Activated CD8-positive, alpha-beta memory T cell treated with anti-CD3 and anti-CD28 coated beads, Interleukin-2, amount 50 U/mL, for 4 hours (primary cell): ENCODE measurements at regions not wholly inside any gene's neighbourhood (a gene's known extent, or its start where the extent isn't known, plus 50 kb on each side); places are given as distances from the start of the nearest gene placed in this dataset.

ENCODE experiments used
- DNase-seq: peaks from one replicate; pipeline ENCODE4 v3.0.0-alpha.2; 2020

DNA sequence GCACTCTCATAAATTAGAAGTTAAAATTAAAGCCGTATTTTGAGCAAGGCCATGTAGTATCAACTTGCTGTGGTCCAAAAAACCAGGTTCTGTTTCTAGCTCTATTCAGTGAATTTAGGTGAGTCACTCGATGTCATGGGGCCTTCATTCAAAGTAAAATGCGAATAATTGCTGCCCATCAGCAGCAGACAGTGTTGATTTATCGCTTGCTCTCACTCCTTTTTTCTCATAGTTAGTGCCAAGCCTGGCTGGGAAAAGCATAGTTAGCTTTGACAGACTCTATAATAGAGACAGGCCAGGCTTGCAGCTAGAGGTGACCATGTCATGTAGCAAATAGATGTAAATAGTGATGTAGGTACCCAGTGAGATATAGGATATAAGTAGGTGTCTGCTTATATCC lies 136.0 kb downstream of the EDN1 start:
- DNase-seq = no peak

DNA sequence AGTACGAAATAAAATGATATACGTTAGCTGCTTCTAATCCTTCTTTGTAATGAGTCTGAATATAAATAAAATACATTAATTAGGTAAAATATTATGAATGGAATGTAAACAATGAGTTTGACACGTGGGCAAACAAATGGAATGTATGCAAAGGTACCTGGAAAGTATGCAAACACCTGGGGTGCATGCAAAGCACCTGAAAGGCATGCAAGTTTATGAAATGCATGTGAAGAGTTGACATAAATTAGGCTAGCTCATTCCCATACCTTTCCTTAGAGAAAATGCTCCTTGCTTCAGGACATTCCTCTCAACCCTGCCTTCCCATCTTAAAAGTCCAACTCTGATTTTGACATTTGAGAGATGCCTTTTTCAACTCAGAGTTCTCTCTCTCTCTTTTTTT lies 140.9 kb downstream of the EDN1 start:
- DNase-seq = no peak

DNA sequence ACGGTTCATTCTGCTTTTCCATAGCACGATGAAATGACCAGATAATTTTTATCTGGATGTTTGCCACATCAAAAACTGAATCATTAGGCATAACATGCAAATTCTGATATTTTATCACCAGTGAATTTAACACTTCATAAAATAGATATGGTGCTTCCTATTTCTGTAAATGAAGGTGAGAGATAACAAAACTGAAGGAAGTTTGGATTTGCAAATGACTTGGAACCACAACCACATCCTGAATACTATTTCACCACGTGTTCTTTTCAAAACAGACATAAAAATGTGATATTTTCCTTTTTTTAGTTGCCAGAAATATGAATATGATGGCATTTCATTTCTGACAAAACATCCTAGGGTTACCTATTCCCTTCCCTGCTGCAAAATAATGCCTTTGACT lies 146.1 kb downstream of the EDN1 start:
- DNase-seq = no peak

DNA sequence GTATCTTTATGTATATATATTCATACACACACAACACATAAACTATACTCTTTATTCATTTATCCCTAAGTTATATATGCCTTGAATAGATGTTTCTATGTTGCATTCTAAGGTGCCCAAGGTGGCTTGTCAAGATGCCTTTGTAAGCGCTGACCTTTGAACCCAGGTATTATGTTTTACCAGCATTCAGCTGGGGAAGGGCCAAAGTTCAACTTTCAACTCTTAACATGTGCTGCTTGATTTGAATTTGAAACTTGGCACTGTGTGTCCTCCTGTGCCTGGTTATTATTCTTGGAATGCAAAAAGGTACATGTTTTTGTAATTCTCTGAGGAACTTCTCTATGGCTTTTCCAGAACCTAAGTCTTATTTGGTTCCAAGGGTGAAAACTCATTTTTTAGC lies 146.5 kb downstream of the EDN1 start:
- DNase-seq = no peak

DNA sequence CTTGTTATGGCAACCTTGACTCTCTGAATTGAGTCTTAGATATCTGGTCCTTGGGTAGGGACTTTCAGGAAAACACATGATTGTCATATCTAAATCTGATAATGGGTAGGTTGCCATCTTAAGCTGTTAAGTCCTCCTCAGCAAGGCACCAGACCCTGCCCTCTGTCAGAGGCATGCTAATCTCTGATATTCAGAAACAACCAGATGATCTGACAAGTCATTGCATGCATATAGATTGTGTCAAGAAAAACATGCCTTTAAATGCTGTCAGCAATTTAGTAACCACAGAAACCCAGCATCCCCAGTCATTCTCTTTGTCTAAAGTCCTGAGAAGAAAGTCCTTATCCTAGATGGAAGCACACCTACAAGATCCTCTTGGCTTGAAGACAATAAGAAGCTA lies 149.1 kb downstream of the EDN1 start:
- DNase-seq = no peak

DNA sequence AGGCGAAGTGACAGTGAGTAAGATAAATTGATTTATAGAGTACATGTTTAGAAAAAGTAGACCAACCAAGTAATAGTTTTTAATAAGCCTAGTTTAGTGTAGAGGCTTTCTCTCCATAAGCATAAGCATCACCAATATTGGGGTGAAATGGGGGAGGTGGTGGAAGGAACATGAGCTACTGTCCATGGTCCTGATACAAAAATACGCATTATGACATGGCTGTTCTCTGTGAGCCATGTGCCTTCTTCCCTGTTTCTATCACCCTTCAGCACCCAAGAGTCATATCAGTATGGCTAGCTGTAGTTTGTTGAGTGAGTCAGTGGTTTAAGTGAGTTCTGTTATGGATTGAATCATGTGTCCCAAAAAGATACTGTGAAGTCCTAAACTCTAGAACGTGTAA lies 150.8 kb downstream of the EDN1 start:
- no peak for DNase-seq

DNA sequence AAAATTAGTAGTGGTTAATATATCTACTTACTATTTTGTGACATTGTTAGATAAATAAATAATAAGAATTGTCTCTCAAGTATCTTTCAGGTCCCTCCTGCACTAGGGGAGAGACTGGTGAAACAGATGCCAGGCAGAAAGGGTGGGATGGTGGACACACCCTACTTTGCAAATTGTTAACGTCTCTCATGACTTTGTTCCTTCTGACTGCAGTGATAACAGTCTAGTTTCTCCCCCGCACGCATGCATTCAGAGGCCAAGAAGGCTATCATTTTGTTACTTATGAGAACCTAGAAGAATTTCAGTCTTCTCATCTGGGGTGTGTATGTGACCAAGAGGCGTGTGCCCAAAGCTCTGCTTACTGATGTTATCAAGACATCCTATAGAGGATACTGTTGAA lies 152.3 kb downstream of the EDN1 start:
- DNase-seq = no peak

DNA sequence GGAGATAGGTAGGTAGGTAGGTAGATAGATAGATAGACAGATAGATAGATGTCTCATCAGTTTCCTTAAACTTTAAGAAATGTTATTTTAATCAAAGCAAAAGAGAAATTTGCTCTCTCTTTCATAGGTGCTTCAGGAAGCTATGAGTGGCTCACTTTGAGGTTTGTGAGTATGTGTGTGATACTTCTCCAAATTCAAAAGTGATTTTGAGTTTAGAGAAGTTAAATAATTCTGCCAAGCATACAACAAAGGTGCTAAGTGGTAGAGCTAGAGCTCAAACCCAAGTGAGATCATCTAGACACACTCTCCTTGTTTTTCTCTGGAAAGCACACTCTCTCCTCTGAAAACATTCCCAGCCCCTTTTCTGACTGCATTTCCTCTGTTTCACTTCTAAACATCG lies 156.2 kb downstream of the EDN1 start:
- no peak for DNase-seq

DNA sequence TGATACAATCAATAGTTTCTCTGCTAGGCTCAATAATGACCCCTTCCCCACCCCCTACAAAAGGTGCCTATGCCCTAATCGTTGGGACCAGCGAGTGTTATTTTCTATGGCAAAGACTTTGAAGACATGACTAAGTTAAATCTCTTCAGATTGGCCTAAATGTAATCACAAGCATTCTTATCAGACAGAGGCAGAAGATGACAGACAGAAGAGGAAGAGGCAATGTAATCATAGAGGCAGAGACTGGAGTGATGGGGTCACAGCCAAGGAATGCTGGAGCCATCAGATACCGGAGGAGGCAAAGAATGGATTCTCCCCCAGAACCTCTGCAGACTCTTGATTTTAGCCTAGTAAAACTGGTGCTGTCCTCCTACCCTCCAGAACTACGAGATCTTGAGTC lies 159.3 kb downstream of the EDN1 start:
- no peak for DNase-seq

DNA sequence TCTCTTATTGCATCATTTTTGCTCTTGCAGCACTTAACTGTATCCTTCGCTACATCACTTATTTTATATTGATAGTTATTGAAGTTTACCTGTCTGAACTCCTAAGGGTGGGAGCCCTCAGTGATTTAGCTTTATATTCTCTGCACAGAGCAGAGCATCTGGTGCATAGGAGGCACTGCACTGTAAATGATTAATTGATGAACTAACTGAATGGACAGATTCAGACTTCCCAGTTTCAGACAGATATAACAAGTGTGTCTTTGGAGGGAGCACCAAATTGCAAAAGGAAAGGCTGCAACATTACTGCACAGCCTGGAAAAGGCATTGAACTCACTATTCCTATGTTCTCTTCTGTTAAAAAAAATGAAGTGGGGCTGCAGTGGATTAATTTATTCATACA lies 160.3 kb downstream of the EDN1 start:
- DNase-seq = no peak

DNA sequence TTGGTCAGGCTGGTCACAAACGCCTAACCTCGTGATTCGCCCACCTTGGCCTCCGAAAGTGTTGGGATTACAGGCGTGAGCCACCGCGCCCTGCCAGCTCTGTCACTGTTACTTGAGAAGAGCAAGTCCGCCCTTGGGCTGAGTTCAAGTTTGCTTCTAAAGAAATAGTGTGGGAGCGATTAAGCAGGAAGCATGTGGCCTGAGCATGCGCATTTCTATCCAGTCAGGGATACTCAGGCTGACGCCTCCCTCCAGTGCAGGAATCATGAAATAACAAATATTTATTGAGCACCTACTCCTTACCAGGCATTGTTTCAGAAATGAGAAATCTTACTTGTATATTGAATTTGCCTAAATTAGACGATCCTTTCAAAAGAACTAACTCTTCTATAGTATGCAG lies 166.2 kb downstream of the EDN1 start:
- no peak for DNase-seq

DNA sequence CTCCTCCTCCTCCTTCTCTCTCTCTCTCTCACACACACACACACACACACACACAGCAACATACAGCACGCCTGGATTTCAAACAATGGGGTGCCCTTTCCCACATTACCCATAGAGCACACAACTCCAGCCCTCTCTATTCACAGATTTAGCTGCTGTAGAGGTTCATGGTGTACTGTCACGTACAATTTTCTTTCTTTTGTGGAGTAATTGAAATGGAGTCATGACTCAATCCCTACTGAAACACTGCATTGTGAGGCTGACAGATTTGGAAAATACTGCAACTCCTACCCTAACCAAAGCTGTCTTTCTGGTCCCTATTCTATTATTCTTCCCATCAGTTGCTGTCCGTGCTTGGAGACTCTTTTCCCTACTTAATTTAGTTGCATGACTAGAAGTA lies 166.9 kb downstream of the EDN1 start:
- DNase-seq = no peak

DNA sequence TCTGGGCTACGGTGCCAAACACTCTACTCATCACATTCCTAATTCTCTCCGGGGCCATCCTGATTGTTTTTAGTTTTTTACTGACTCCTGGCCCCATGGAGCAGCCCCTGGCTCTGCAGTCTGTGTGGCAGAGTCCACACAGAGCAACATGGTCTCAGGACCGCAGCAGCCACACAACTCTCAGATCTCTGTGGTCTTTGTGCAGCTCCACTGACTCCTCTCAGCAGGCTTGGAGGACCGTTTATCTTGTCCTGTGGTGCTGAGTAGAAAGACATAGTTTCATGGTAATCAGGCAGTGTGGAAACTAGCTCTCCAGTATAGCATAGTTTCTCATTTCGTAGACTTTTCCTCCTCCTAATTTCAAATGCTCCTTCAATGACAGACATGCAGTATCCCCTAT lies 168.4 kb downstream of the EDN1 start:
- DNase-seq = no peak

DNA sequence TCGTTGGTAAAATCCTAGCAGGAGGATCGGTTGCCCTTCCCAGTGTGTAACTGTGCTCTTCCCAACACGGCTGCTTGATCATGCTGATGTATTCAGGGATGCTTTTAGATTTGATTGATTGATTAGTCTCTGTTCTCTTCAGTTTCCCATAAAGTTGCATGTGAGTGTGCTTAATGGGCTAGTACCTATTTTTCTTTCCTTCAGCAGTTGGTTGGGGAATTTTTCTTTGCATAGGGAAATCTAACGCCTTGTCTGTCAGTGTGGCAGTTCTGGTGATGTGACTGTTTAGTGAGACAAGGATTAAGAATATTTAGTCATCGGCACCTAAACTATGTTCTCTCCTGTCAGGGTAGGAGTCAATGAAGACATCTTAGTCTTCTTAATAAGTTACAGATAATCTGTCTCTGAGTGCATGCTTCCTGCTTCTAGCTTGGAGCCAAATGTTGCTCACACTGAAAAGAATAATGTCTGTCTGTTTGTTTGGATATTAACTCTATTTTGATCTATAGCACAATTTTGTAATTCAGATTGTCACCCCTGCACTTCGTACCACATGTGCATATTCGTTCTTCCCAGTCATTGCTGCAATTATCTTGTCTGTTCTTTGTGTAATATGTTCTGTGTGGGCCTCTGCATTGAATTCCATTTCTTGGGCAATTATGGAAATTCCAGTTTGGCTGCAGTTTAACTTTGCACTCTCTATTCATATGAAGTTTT lies 169.9 kb downstream of the EDN1 start:
- DNase-seq = no peak

DNA sequence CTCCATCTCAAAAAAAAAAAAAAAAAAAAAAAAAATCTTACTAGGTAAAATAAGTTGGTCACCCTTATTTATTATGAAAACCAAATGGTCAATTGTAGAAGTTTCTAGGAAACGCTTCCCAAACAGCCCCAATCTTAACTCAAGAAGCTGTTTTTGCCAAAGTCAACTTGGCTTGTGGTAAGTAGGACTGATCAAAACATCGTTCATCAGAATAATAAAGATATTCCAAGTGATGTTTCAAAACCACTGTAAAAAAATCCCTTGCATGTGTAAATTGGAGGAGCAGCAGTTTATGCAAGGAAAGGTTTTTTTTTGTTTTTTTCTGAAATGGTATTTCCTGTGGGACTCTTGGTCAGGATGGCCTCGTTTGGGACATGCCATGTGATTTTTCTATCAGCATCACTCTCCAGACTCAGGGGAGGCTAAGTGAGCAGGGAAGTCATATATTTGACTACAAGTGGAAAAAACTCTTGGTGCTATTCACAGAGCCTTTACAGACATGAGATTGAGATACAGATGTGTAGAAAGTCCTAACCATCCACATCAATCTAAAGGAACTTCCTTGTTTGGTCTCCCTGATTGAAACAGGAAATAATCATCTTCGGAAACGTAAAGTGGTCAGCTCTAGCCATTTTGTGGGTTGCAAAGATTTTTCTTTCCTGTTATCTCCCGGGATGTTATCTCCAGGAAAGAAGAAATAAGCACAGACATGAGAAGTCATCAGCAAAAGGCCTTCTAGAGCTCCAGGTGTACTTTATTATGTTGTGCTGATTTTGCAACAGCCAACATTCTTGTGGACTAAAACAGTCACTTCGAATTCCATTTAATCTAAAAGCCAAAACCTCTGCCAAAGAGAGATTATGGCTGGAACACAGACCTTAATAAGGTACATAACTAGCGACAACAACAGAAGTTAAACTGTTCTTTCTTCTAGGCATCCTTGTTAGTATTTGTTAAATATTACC lies 177.8 kb downstream of the EDN1 start:
- DNase-seq = no peak

DNA sequence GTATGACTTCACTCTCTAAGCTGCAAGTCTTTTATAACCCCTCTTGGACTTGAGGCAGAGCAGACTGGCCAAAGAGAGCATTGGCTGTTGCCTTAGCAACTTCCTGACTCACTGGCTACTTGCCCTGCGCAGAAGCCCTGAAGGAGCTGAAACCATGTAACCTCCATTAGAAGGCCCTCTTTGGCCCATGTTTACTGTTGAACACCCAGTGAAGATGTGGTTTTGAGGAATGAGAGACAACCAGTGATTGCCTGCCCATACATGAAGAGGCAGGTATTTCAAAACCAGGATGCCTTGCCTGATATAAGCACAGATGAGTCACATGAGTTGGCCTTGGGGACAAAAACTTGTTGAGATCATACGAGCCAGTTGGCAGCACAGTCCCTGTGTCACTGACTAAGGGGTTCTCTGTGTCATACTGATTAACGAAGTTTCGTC lies 182.5 kb downstream of the EDN1 start:
- no peak for DNase-seq

DNA sequence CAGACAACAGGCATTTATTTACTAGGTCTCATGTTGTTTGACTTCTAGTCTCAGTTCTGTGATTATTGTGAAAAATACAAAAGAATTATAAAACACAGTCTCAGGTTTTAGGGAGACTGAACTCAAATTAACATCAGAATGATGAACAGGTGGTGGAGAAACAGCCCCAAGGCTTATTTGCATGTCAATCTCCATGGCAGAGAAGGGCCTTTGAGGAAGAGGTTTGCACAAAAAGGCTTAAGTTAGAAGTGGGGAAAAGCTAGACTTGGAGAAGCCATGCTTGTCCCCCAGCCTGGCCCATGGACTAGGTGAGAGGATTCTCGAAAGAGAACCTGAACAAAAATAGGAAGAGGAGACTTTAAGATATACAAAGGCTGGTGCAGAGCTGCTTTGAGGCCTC lies 183.3 kb downstream of the EDN1 start:
- no peak for DNase-seq

DNA sequence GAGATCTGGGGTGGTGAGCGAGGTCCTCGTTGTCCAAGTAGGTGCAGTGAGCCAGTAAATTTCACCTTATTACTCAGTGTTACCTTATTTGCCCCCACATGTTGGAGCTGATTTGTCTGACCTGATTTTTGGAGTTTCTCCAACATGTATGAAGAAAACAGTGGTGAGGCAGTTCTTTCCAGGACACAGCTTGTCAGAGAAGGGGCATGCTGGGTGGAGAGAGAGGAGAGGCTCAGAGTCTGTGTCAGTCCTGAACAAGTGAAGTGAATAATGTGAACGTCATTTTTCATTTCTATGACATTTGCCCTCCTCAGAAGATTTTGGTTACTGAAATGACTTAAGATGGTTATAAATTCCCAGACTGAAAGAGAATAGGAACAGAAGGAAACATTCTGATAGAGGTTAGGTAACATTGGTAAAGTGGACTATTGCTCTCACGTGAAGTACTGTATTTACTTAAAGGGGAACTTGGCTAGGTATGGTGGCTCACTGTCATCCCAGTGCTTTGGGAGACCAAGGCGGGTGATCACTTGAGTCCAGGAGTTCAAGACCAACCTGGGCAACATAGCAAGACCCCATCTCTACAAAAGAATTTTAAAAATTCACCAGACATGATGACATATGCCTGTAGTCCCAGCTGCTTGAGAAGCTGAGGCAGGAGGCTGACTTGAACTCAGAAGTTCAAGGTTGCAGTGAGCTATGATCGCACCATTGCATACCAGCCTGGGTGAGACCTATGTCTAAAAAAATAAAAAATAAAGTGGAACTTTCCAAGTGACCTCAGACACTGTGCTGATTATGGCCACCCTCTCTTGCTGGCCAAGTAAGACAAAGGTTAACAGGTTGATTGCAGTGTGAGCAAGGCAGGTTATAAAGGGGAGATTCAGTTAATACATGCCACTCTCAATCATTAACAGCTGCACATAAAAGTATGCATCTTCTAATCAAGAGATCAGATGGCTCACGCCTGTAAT lies 184.3 kb downstream of the EDN1 start:
- no peak for DNase-seq

DNA sequence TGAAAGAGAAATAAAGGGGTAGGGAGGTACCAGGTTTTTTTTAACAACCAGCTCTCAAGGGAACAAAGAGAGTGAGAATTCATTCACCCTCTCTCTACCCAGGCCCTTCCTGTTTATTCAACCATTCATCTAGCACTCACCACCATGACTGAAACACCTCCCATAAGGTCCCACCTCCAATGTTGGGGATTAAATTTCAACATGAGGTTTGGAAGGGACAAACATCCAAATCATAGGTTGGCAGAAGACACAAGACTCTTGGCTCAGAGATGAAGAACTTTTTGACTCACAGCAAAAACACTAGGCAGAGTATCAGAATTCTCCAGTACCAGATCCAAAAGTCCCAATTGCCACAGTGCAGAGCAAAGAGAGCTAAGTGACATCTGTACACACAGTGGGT lies 186.3 kb downstream of the EDN1 start:
- no peak for DNase-seq

DNA sequence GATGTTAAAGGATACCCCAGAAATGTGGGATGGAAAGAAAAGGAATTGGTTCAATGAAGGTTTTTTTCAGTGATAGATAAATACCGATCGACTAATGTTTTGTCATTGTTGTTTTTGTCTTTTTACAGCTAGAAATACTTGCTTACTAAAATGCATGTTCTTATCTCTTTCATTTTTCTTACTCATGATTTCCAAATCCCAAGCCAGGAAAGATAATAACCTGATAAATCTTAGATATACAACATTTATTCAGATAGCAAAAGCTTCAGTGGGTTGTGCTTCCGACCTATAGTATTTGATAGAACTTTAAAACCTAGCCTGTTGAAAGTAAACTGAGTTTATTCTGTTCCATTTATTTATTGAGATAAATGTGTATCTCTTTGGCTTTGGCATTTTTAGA lies 187.5 kb downstream of the EDN1 start:
- DNase-seq = no peak

DNA sequence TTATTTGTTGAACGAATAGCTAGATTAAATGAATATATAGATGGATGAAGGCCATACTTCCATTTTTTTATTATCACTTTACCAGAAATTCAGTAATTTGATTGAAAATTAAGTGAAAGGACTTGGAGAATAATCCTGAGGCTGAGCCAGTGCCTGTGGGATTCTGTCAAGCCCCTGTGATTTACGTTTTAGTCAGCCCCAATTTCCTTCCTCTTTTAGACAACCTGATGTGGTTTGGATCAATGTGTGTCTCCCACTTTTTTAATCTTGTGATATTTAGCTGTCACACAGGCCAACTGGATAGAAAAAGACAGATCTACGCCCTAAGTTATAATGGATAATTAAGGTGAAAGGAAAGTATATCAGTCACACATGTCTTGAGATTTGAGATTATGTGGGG lies 188.8 kb downstream of the EDN1 start:
- DNase-seq = no peak

DNA sequence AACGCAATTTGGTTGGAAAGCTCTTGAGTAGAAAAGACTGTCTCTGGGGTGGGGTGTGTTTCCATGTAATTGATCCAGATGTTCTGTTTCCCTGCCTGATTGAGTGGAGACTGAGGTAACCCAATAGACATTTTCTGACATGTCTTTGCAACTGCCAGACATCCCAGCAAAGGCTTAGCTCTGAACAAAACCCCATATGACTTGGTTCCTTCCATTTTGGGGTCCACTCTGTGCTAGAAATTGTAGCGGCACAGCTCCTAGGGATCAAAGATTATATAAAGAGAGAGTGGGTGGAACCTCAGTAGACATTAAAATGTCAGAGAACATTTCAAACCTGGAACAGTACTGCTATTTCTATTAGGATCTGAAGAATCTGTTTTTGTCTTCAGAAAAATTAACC lies 189.3 kb downstream of the EDN1 start:
- no peak for DNase-seq

DNA sequence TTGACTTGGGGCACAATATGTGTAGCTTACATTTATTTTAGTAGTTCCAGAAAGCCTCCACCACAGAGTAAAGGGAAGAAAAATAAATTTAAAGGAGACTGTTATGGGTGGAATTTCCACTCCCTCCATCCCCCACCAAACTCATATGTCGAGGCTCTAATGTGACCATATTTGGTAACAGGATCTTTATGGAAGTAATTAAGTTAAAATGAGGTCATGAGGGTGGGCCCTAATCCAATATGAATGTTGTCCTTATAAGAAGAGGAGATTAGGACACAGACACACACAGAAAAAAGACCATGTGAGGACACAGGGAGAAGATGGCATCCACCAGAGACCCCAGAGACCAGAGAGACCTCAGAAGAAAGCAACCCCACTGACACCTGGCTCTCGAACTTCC lies 189.7 kb downstream of the EDN1 start:
- no peak for DNase-seq
